Panc1 (cell line): ENCODE measurements at regions not wholly inside any gene's neighbourhood (a gene's known extent, or its start where the extent isn't known, plus 50 kb on each side); places are given as distances from the start of the nearest gene placed in this dataset.

Experiments
- ATAC-seq: fragments of 200-7000 bp; cut with Tn5 transposase; 2 replicates; pipeline ENCODE4 v1.9.1; 2020; ENCODE audit warnings: mild to moderate bottlenecking, moderate library complexity
- BruUV-seq: library from RNA; stranded (reverse); fragments of 400-500 nt; replicated peaks from 2 replicates; lab custom pipeline; 2021; lab: Mats Ljungman, UMichigan
- CTCF ChIA-PET: fragments of 300-600 bp; sonication (Branson Sonifier 250); formaldehyde crosslinking; loops from one replicate; lab custom pipeline; 2022; ENCODE audit warnings: antibody characterized with exemption; lab: Charles Lee
- POLR2A ChIA-PET: fragments of 300-600 bp; sonication (Branson Sonifier 250); formaldehyde crosslinking; loops from one replicate; lab custom pipeline; 2022; ENCODE audit warnings: antibody characterized with exemption; lab: Charles Lee
- DNase-seq: peaks from one replicate; pipeline ENCODE4 v3.0.0-alpha.2; 2010; ENCODE audit warnings: low read depth, low spot score
- H3K27ac ChIP-seq: 2 replicates; pipeline ENCODE4 v1.5.1; 2011; ENCODE audit warnings: mild to moderate bottlenecking, low read length, inconsistent platforms
- H3K27me3 ChIP-seq: fragments of 200-500 bp; sonication (Bioruptor generic); 2 replicates; pipeline ENCODE4 v1.6.0; 2014; ENCODE audit warnings: low read length, inconsistent platforms; ENCODE audit not compliant: control insufficient read depth, insufficient read depth
- H3K36me3 ChIP-seq: fragments of 200-500 bp; sonication (Bioruptor generic); 2 replicates; pipeline ENCODE4 v1.5.1; 2014; ENCODE audit warnings: inconsistent platforms, mild to moderate bottlenecking, low read length, moderate library complexity; ENCODE audit not compliant: control insufficient read depth, insufficient read depth
- H3K4me1 ChIP-seq: 2 replicates; pipeline ENCODE4 v1.5.1; 2011; ENCODE audit warnings: inconsistent platforms, mild to moderate bottlenecking, low read length, moderate library complexity; ENCODE audit not compliant: control insufficient read depth, insufficient read depth
- H3K4me3 ChIP-seq, 2 experiments: 2 replicates each; pipeline ENCODE4 v1.5.1; 2011 to 2012; ENCODE audit warnings: low read depth in 2 of 2, low read length in 2 of 2, mild to moderate bottlenecking in 2 of 2, inconsistent platforms in 1 of 2, moderate library complexity in 1 of 2
- H3K9me3 ChIP-seq: fragments of 200-500 bp; sonication (Bioruptor generic); 2 replicates; pipeline ENCODE4 v1.5.1; 2014; ENCODE audit warnings: low read depth, mild to moderate bottlenecking, inconsistent platforms, low read length, moderate library complexity; ENCODE audit not compliant: control insufficient read depth, insufficient read depth
- CTCF ChIP-seq: fragments of 450-650 bp; IDR thresholded peaks from 2 replicates; pipeline ENCODE4 v1.5.1; 2017; ENCODE audit warnings: mild to moderate bottlenecking
- POLR2AphosphoS5 ChIP-seq: IDR thresholded peaks from 2 replicates; pipeline ENCODE4 v1.6.1; 2012; ENCODE audit warnings: mild to moderate bottlenecking, low read depth, low read length, moderate library complexity
- REST ChIP-seq, 2 experiments: IDR thresholded peaks; 2 replicates each; pipeline ENCODE4 v1.6.1; 2011 to 2012; ENCODE audit warnings: low read depth in 2 of 2, control low read depth in 1 of 2, low read length in 1 of 2, mild to moderate bottlenecking in 1 of 2, moderate library complexity in 1 of 2; ENCODE audit not compliant: insufficient read depth in 1 of 2
- SIN3A ChIP-seq: IDR thresholded peaks from 2 replicates; pipeline ENCODE4 v1.6.1; 2012; ENCODE audit warnings: low read depth, mild to moderate bottlenecking, low read length, moderate library complexity, borderline replicate concordance; ENCODE audit not compliant: insufficient read depth
- TCF7L2 ChIP-seq: IDR thresholded peaks from 2 replicates; pipeline ENCODE4 v1.6.1; 2011; ENCODE audit warnings: mild to moderate bottlenecking, low read depth, low read length, inconsistent platforms
- in situ Hi-C: cut with HindIII; loops from 2 replicates; pipeline ENCODE4 v1.10.0; 2016; ENCODE audit warnings: low sequenced_read_pairs, low pct_unique_long_range_greater_than_20kb
- intact Hi-C: fragments of 100-400 bp; cut with micrococcal nuclease; formaldehyde crosslinking; loops from one replicate; pipeline ENCODE4 v1.10.0; 2022; ENCODE audit not compliant: unreplicated experiment

GRCh38 chr2:221674446-221674845 is 102.3 kb upstream of the EPHA4 start:
- in situ Hi-C loops (no loop called here), intact Hi-C loops (no loop called here)
- TF ChIP-seq CTCF (no peak), TCF7L2 (no peak), SIN3A (no peak)
- H3K27me3 ChIP-seq, result no peaks in the 10 kb centered on the region
- no peaks in the 10 kb centered on the region for H3K9me3 ChIP-seq
- DNase-seq (no peak), ATAC-seq (no peak)
- no peaks in the 10 kb centered on the region for H3K36me3 ChIP-seq
- no peak overlapping the region for H3K4me3 ChIP-seq
- H3K27ac ChIP-seq, result no peak overlapping the region
- CTCF ChIA-PET, result no interaction called here
- no peaks in the 10 kb centered on the region for H3K4me1 ChIP-seq
- POLR2A ChIA-PET, result no interaction called here
- no TSS peak for BruUV-seq

GRCh38 chr2:221673248-221673647 is 101.1 kb upstream of the EPHA4 start:
- BruUV-seq, result no TSS peak
- intact Hi-C loops (no loop called here), in situ Hi-C loops (no loop called here)
- Histone ChIP-seq H3K27ac (no peak overlapping the region), H3K4me3 (no peak overlapping the region), H3K27me3 (no peaks in the 10 kb centered on the region), H3K4me1 (no peaks in the 10 kb centered on the region), H3K36me3 (no peaks in the 10 kb centered on the region), H3K9me3 (no peaks in the 10 kb centered on the region)
- POLR2A ChIA-PET, result no interaction called here
- no peak for DNase-seq
- no peak for TF ChIP-seq POLR2AphosphoS5
- TF ChIP-seq CTCF, result no peak
- TF ChIP-seq TCF7L2, result no peak
- no peak for TF ChIP-seq SIN3A
- no peak for TF ChIP-seq REST (IDR thresholded peaks at IDR 0.05; ENCODE audit: insufficient read depth in 1 of 2, low read depth in 2 of 2, low read length in 1 of 2)
- no peak for ATAC-seq
- CTCF ChIA-PET, result no interaction called here

GRCh38 chr2:221671515-221671914 is 99.4 kb upstream of the EPHA4 start:
- ChIA-PET CTCF (no interaction called here), POLR2A (no interaction called here)
- BruUV-seq, result no TSS peak
- no peaks in the 10 kb centered on the region for H3K4me1 ChIP-seq
- H3K27me3 ChIP-seq, result no peaks in the 10 kb centered on the region
- intact Hi-C loops (no loop called here), in situ Hi-C loops (no loop called here)
- DNase-seq (no peak), ATAC-seq (no peak)
- no peaks in the 10 kb centered on the region for H3K36me3 ChIP-seq
- H3K4me3 ChIP-seq, result no peak overlapping the region
- H3K9me3 ChIP-seq, result no peaks in the 10 kb centered on the region
- H3K27ac ChIP-seq, result no peak overlapping the region
- TF ChIP-seq REST (IDR thresholded peaks at IDR 0.05; ENCODE audit: insufficient read depth in 1 of 2, low read depth in 2 of 2, low read length in 1 of 2) (no peak), POLR2AphosphoS5 (no peak), SIN3A (no peak), TCF7L2 (no peak), CTCF (no peak)
